ENCODE measurements at regions not wholly inside any gene's neighbourhood (a gene's known extent, or its start where the extent isn't known, plus 50 kb on each side); places are given as distances from the start of the nearest gene placed in this dataset.

GRCh38 chr9:129353697-129354336, 175.8 kb upstream of the IER5L start:
- no peak for DNase-seq

DNA sequence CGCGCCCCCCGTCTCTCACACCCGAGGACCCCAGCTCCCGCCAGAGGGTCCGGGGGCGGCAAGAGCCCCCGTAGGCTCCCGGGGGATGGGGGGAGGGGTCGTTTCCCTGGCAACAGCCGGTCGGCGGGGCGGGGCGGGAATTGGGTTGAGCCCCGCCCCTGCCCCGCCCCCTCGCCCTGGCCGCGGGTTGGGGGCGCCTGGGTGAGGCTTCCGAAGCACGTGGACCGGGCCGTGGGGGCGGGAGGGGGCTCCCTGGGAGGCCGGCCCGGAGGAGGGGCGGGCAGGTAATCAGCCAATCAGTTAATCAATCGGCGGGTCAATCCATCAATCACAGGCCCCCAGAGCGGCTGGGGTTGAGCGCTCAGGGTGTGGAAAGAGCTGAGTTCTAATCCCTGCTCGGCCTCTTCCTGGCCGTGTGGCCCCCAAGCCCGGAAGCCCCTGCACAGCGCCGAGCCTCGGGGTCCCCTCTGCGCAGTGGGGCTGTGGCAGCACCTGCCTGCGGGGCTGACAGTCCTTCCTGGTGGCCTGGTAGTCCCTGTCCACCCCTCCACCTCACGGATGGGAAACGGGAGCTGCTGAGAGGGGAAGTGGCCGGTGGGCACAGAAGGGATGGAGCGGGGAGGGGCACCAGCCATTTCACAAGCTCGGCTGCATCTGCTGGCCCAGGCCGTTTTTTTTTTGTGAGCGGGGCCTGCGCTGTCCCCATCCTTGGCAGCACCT, 174.2 kb upstream of the IER5L start:
- DNase-seq = no peak

- no peak for DNase-seq
Measured at GRCh38 chr9:129351642-129352145, 173.6 kb upstream of the IER5L start.

GRCh38 chr9:129351058-129351641, 173.1 kb upstream of the IER5L start:
- no peak for DNase-seq

DNA sequence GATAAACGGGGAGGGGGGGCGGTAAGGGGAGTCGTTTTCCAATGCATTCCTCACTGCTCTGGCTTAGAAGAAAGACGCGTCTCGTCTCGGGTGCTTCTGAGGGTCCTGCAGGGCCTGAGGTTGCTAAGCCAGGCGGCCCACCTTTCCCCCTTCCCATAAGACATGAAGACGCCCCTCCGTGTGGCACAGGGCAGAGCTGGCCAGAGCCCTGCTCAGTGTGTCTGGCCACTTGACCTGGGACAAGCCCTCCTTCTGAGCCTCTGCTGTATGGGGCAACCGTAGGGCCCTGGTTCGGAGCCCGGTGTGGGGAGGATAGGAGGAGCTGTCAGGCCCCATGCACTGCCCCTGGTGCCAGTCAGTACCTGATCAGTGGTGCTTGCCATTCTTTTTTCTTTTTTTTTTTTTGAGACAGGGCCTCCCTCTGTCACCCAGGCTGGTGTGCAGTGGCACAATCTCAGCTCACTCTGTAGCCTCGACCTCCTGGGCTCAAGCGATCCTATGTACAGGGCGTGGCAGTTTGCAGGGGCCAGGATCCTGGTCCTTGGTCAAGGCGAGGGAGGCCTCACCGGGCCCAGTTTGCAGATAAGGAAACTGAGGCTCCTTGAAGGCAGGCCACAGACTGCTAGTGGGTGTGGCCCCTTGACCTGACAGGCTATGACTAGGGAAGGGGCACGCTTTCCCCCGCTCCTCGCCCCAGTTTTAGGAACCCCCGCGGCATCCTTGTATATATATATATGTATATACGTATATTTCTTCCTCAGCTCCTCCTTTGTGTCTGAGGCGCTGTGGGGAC, 172.3 kb upstream of the IER5L start:
- no peak for DNase-seq

GRCh38 chr9:129349665-129349947, 171.5 kb upstream of the IER5L start:
- no peak for DNase-seq

- no peak for DNase-seq
Measured at GRCh38 chr9:129348890-129349664, 171.0 kb upstream of the IER5L start.

GRCh38 chr9:129347316-129348120, 169.5 kb upstream of the IER5L start:
- DNase-seq = no peak

GRCh38 chr9:129346046-129346445, 168.0 kb upstream of the IER5L start:
- DNase-seq = no peak

- no peak for DNase-seq
Measured at GRCh38 chr9:129344641-129345495, 166.8 kb upstream of the IER5L start.

GRCh38 chr9:129343424-129344375, 165.6 kb upstream of the IER5L start:
- DNase-seq = peak; percentile 9

DNA sequence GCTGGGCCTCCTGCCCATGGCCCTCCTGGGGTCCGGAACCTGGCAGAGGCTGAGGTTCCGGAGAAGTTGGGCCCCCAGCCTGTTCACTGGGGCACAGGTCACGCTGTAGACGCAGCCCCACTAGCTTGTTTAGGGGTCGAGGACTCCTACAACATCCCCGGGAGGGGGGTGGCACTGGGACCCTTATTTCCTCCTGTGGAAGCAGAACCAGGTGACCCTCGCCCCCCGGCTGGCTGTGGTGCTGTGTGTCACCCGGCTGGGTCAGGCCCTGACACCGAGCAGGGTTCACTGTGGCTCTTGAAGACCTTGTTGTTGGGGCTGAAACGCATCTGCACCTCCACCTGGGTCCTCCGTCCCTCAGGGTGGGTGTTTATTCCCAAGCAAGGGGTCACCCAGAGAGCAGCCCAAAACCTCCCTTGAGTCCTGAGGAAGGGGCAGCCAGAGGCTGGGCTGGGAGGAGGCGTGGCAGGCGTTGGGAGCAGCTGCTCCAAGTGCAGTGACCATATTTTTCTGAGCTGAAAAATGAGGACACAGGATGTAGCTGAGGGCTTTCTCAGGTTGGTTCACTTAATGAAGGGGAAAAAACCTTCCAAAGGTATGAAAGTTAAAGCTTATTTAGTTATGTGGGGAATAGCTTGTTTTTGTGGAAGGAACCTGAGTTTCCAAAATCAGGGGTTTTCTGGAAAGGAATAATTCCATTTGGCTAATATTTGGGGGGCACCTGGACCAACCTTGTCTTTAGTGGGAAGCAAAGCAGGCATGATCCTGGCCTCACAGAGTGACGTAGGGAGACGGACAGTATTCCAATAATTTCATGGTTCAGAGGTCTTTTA, 164.7 kb upstream of the IER5L start:
- no peak for DNase-seq

- no peak for DNase-seq
Measured at GRCh38 chr9:129341987-129342348, 163.9 kb upstream of the IER5L start.

- no peak for DNase-seq
Measured at GRCh38 chr9:129341171-129341986, 163.3 kb upstream of the IER5L start.

GRCh38 chr9:129340427-129341170, 162.5 kb upstream of the IER5L start:
- DNase-seq = no peak

DNA sequence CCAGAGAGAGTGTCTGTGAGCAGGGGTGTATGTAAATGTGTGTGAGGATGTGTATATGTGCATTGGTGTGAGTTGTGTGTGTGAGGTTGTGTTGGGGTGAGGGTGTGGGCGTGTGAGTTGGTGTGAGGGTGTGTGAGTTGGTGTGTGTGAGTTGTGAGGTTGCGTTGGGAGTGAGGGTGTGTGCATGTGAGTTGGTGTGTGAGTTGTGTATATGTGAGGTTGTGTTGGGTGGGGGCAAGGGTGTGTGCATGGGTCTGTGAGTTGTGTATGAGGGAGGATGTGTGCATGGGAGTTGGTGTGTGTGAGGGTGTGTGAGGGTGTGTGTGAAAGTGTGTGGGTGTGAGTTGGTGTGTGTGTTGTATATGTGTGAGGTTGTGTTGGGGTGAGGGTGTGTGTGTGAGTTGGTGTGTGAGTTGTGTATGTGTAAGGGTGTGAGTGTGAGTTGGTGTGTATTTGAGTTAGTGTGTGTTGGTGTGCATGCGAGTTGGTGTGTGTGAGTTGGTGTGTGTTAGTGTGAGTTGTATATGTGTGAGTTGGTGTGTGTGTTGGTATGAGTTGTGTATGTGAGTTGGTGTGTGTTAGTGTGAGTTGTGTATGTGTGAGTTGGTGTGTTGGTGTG, 161.6 kb upstream of the IER5L start:
- no peak for DNase-seq

Measured in CD4-positive, alpha-beta T cell treated with Interleukin-17A for 1 hour (primary cell).